Natural killer cell (primary cell): ENCODE measurements at regions not wholly inside any gene's neighbourhood (a gene's known extent, or its start where the extent isn't known, plus 50 kb on each side); places are given as distances from the start of the nearest gene placed in this dataset.

Experiments
- ATAC-seq, 3 donors: fragments of 150-1000 bp in 2 of 3; fragments of 200-7000 bp in 1 of 3; cut with Tn5 transposase; 1 replicate in 1 of 3; 2 replicates in 2 of 3; pipeline ENCODE4 v1.10.0; 2021; ENCODE audit warnings: mild to moderate bottlenecking in 2 of 3, moderate library complexity in 2 of 3
- DNase-seq, 2 donors: peaks; one replicate each; pipeline versions ENCODE4 v3.0.0 to v3.0.0-alpha.2; 2013 to 2021; ENCODE audit warnings: mixed read lengths in 1 of 2
- H3K27ac ChIP-seq: one replicate; pipeline ENCODE4 v1.5.1; 2013; ENCODE audit warnings: mild to moderate bottlenecking, low read length
- H3K27me3 ChIP-seq: one replicate; pipeline ENCODE4 v1.6.1; 2013; ENCODE audit warnings: low read length; ENCODE audit not compliant: control insufficient read depth, insufficient read depth
- H3K36me3 ChIP-seq: one replicate; pipeline ENCODE4 v1.6.1; 2013; ENCODE audit warnings: low read length; ENCODE audit not compliant: control insufficient read depth, insufficient read depth
- H3K4me1 ChIP-seq: one replicate; pipeline ENCODE4 v1.6.1; 2013; ENCODE audit warnings: low read length; ENCODE audit not compliant: control insufficient read depth, insufficient read depth
- H3K4me3 ChIP-seq: one replicate; pipeline ENCODE4 v1.5.1; 2013; ENCODE audit warnings: low read length
- H3K9me3 ChIP-seq: one replicate; pipeline ENCODE4 v1.6.1; 2013; ENCODE audit warnings: low read length; ENCODE audit not compliant: control insufficient read depth, insufficient read depth
- H3K27ac Mint-ChIP-seq, 2 donors: one replicate each; pipeline ENCODE4 v1.8.0; 2022; ENCODE audit warnings: mild to moderate bottlenecking in 2 of 2, mixed read lengths in 2 of 2, moderate library complexity in 1 of 2
- H3K27me3 Mint-ChIP-seq, 2 donors: one replicate each; pipeline ENCODE4 v1.8.0; 2022; ENCODE audit warnings: low read depth in 2 of 2, mixed read lengths in 2 of 2
- H3K36me3 Mint-ChIP-seq: one replicate; pipeline ENCODE4 v1.8.0; 2022; ENCODE audit warnings: mixed read lengths
- H3K4me1 Mint-ChIP-seq, 2 donors: one replicate each; pipeline ENCODE4 v1.8.0; 2022; ENCODE audit warnings: mixed read lengths in 2 of 2
- H3K4me3 Mint-ChIP-seq: one replicate; pipeline ENCODE4 v1.8.0; 2022; ENCODE audit warnings: mild to moderate bottlenecking, moderate library complexity, mixed read lengths
- H3K9me3 Mint-ChIP-seq, 2 donors: one replicate each; pipeline ENCODE4 v1.8.0; 2022; ENCODE audit warnings: mixed read lengths in 2 of 2
- CTCF ChIP-seq: fragments of 200-600 bp; IDR thresholded peaks from one replicate; pipeline ENCODE4 v1.8.0; 2022; ENCODE audit warnings: antibody characterized with exemption
- WGBS: methylation state at CpG from one replicate; pipeline ENCODE4 v1.1.7; 2013; ENCODE audit warnings: missing lambda C conversion rate; ENCODE audit not compliant: insufficient coverage; 5-methylcytosine and 5-hydroxymethylcytosine counted together
- intact Hi-C: fragments of 100-400 bp; cut with micrococcal nuclease; formaldehyde crosslinking; loops from one replicate; pipeline ENCODE4 v1.14.2; 2022

- Histone ChIP-seq H3K9me3 (no peaks in the 10 kb centered on the region), H3K27me3 (no peaks in the 10 kb centered on the region), H3K36me3 (no peaks in the 10 kb centered on the region), H3K4me1 (no peaks in the 10 kb centered on the region), H3K27ac (no peak overlapping the region), H3K4me3 (no peak overlapping the region)
- 68% methylated on average over 5 of the region's 5 CpGs for WGBS
- no peaks in the 10 kb centered on the region for H3K4me1 Mint-ChIP-seq
- H3K36me3 Mint-ChIP-seq, result no peaks in the 10 kb centered on the region
- DNase-seq (no peak), ATAC-seq (no peak)
- H3K27me3 Mint-ChIP-seq, result peaks cover 4 to 5% of the 10 kb centered on the region in 2 donors
- intact Hi-C loops, result no loop called here
- H3K9me3 Mint-ChIP-seq, result no peaks in the 10 kb centered on the region
- no peak for TF ChIP-seq CTCF
- H3K4me3 Mint-ChIP-seq, result no peak overlapping the region
- no peak overlapping the region for H3K27ac Mint-ChIP-seq
Observed at GRCh38 chr14:57073986-57074385, 194.7 kb downstream of the EXOC5 start.

GRCh38 chr14:57071639-57072038 lies 197.1 kb downstream of the EXOC5 start:
- peaks cover 10 to 22% of the 10 kb centered on the region in 2 donors for H3K27me3 Mint-ChIP-seq

GRCh38 chr14:57069702-57070101 lies 199.0 kb downstream of the EXOC5 start:
- ATAC-seq (no peak), DNase-seq (no peak)
- no peak overlapping the region for H3K4me3 ChIP-seq
- H3K27me3 Mint-ChIP-seq, result peaks cover 8 to 27% of the 10 kb centered on the region in 2 donors
- no peaks in the 10 kb centered on the region for H3K9me3 ChIP-seq
- intact Hi-C loops, result no loop called here
- H3K36me3 Mint-ChIP-seq, result no peaks in the 10 kb centered on the region
- no peak overlapping the region for H3K27ac ChIP-seq
- H3K9me3 Mint-ChIP-seq, result no peaks in the 10 kb centered on the region
- H3K4me1 Mint-ChIP-seq, result no peaks in the 10 kb centered on the region
- no peak overlapping the region for H3K27ac Mint-ChIP-seq
- H3K36me3 ChIP-seq, result no peaks in the 10 kb centered on the region
- no peak for TF ChIP-seq CTCF
- H3K4me3 Mint-ChIP-seq, result no peak overlapping the region
- whole genome bisulfite sequencing, result 81% methylated on average over 3 of the region's 5 CpGs
- no peaks in the 10 kb centered on the region for H3K4me1 ChIP-seq
- H3K27me3 ChIP-seq, result peaks cover 2% of the 10 kb centered on the region

More at GRCh38 chr14:57071639-57072038, 197.1 kb downstream of the EXOC5 start:
- H3K4me1 Mint-ChIP-seq, result no peaks in the 10 kb centered on the region
- TF ChIP-seq CTCF, result no peak
- H3K4me1 ChIP-seq, result no peaks in the 10 kb centered on the region
- no peak overlapping the region for H3K4me3 ChIP-seq
- ATAC-seq, result no peak
- no peak overlapping the region for H3K4me3 Mint-ChIP-seq
- no peaks in the 10 kb centered on the region for H3K9me3 Mint-ChIP-seq
- intact Hi-C loops, result no loop called here
- H3K27ac Mint-ChIP-seq, result no peak overlapping the region
- DNase-seq, result no peak
- H3K36me3 Mint-ChIP-seq, result no peaks in the 10 kb centered on the region
- peaks cover 2% of the 10 kb centered on the region for H3K27me3 ChIP-seq
- no peak overlapping the region for H3K27ac ChIP-seq
- no peaks in the 10 kb centered on the region for H3K36me3 ChIP-seq
- H3K9me3 ChIP-seq, result no peaks in the 10 kb centered on the region
- 67% methylated on average over 1 of the region's 1 CpG for WGBS

- H3K4me3 Mint-ChIP-seq, result no peak overlapping the region
- Histone ChIP-seq H3K4me1 (no peaks in the 10 kb centered on the region), H3K4me3 (no peak overlapping the region), H3K27ac (no peak overlapping the region), H3K9me3 (no peaks in the 10 kb centered on the region), H3K27me3 (peaks cover 2% of the 10 kb centered on the region), H3K36me3 (no peaks in the 10 kb centered on the region)
- no peaks in the 10 kb centered on the region for H3K36me3 Mint-ChIP-seq
- H3K27me3 Mint-ChIP-seq, result peaks cover 8 to 27% of the 10 kb centered on the region in 2 donors
- DNase-seq, result no peak
- no peaks in the 10 kb centered on the region for H3K9me3 Mint-ChIP-seq
- ATAC-seq, result no peak
- no peak overlapping the region for H3K27ac Mint-ChIP-seq
- intact Hi-C loops, result no loop called here
- no peak for TF ChIP-seq CTCF
- no peaks in the 10 kb centered on the region for H3K4me1 Mint-ChIP-seq
- 23% methylated on average over 8 of the region's 8 CpGs for WGBS
Observed at GRCh38 chr14:57068511-57068910, 200.2 kb downstream of the EXOC5 start.
